A673 (cell line): ENCODE measurements at regions not wholly inside any gene's neighbourhood (a gene's known extent, or its start where the extent isn't known, plus 50 kb on each side); places are given as distances from the start of the nearest gene placed in this dataset.

Experiments
- EZH2 ChIP-seq: fragments of 200-600 bp; sonication (generic); IDR thresholded peaks from 2 replicates; pipeline ENCODE4 v1.6.1; 2017; ENCODE audit warnings: borderline replicate concordance, low read depth, mild to moderate bottlenecking, mixed read lengths, antibody characterized with exemption, low read length; ENCODE audit not compliant: poor library complexity, severe bottlenecking
- TF ChIP-seq, protein P1 (sequence below): fragments of 300-800, 200-600 bp; sonication (generic); conservative IDR thresholded peaks from 2 replicates; pipeline ENCODE4 v1.5.1; 2017; ENCODE audit warnings: low read depth, mild to moderate bottlenecking, antibody characterized with exemption, low read length, moderate library complexity, mixed read lengths

DNA sequence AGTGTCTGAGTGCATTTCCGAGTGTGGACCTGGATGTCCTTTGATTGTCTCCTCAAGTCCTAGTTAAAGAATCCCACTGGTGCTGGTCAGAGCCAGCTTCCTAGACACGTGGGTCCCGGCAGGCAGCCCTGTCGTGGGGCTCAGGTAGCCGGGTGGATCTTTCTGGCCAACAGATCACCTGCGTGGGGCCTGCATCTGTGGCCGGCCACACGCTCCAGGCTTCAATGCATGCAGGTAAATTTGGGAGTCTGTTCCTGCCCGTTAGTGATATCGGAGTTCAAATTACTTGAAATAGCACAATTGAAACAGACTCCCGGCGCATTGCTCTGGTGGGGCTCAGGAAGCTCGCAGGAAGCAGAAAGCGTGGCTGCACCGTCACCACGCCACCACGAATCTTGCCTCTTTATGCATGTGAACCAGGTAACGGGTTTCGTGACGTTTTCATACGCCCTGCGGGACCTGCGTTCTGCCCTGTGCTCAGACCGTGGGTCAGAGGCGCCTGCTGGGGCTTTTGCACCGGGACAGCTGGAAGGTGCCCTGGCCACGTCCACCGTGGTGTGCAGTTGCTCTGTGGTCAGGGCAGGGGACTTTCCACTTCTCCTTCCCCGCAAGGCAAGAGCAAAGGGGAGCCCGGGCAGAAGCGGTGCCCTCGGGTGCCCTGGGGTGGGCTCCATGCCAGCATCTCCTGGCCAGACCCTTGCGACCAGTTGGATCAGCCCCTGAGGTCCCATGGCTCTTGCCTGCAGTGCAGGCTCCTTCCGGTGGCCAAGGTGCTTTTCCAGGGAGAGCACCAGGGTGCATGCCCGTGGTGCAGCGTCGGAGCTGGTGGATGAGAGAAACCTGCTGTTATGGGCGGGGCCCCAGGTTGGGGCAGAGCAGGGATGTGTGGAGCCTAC lies 803.5 kb downstream of the BRD1 start:
- TF ChIP-seq, protein P1, sequence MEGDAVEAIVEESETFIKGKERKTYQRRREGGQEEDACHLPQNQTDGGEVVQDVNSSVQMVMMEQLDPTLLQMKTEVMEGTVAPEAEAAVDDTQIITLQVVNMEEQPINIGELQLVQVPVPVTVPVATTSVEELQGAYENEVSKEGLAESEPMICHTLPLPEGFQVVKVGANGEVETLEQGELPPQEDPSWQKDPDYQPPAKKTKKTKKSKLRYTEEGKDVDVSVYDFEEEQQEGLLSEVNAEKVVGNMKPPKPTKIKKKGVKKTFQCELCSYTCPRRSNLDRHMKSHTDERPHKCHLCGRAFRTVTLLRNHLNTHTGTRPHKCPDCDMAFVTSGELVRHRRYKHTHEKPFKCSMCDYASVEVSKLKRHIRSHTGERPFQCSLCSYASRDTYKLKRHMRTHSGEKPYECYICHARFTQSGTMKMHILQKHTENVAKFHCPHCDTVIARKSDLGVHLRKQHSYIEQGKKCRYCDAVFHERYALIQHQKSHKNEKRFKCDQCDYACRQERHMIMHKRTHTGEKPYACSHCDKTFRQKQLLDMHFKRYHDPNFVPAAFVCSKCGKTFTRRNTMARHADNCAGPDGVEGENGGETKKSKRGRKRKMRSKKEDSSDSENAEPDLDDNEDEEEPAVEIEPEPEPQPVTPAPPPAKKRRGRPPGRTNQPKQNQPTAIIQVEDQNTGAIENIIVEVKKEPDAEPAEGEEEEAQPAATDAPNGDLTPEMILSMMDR, result no peak
- TF ChIP-seq EZH2, result no peak
